DOHH2 (cell line): ENCODE measurements at regions not wholly inside any gene's neighbourhood (a gene's known extent, or its start where the extent isn't known, plus 50 kb on each side); places are given as distances from the start of the nearest gene placed in this dataset.

Experiments
- H3F3A ChIP-seq: fragments of 200-600 bp; sonication (generic), shearing (Covaris generic); 2 replicates; pipeline ENCODE4 v1.6.0; 2016; ENCODE audit warnings: antibody characterized with exemption, mild to moderate bottlenecking; ENCODE audit not compliant: control insufficient read depth, insufficient read depth
- H3K27ac ChIP-seq: fragments of 200-600 bp; sonication (generic); 2 replicates; pipeline ENCODE4 v1.5.1; 2014; ENCODE audit warnings: low read depth, mild to moderate bottlenecking, low read length, moderate library complexity
- H3K27me3 ChIP-seq: fragments of 200-600 bp; sonication (generic); 2 replicates; pipeline ENCODE4 v1.6.1; 2014; ENCODE audit warnings: mild to moderate bottlenecking, low read length, mixed read lengths; ENCODE audit not compliant: control insufficient read depth
- H3K36me3 ChIP-seq: fragments of 200-600 bp; sonication (generic); 2 replicates; pipeline ENCODE4 v1.6.1; 2014; ENCODE audit warnings: mild to moderate bottlenecking, low read length, moderate library complexity, mixed read lengths; ENCODE audit not compliant: control insufficient read depth
- H3K4me1 ChIP-seq: fragments of 200-600 bp; sonication (generic); 2 replicates; pipeline ENCODE4 v1.6.1; 2014; ENCODE audit warnings: mild to moderate bottlenecking, low read length, mixed read lengths; ENCODE audit not compliant: control insufficient read depth
- H3K4me2 ChIP-seq: fragments of 200-600 bp; sonication (generic); 2 replicates; pipeline ENCODE4 v1.6.0; 2014; ENCODE audit warnings: mild to moderate bottlenecking, low read length, moderate library complexity
- H3K4me3 ChIP-seq: fragments of 200-600 bp; sonication (generic); 2 replicates; pipeline ENCODE4 v1.5.1; 2014; ENCODE audit warnings: mild to moderate bottlenecking, low read length, mixed read lengths
- H3K79me2 ChIP-seq: fragments of 200-600 bp; sonication (generic); 2 replicates; pipeline ENCODE4 v1.6.1; 2014; ENCODE audit warnings: mild to moderate bottlenecking, low read length, mixed read lengths; ENCODE audit not compliant: control insufficient read depth
- H3K9me2 ChIP-seq: fragments of 200-600 bp; sonication (generic); replicated peaks from 2 replicates; pipeline ENCODE4 v1.6.1; 2014; ENCODE audit warnings: mild to moderate bottlenecking, low read length, mixed read lengths; ENCODE audit not compliant: control insufficient read depth
- H3K9me3 ChIP-seq: fragments of 200-600 bp; sonication (generic); 2 replicates; pipeline ENCODE4 v1.6.1; 2014; ENCODE audit warnings: antibody characterized with exemption, low read length, mixed read lengths; ENCODE audit not compliant: control insufficient read depth, insufficient read depth
- H4K20me1 ChIP-seq: fragments of 200-600 bp; sonication (generic); 2 replicates; pipeline ENCODE4 v1.6.0; 2014; ENCODE audit warnings: low read depth, mild to moderate bottlenecking, antibody characterized with exemption, low read length, moderate library complexity; ENCODE audit not compliant: control insufficient read depth, insufficient read depth
- CTCF ChIP-seq: fragments of 200-600 bp; sonication (generic); IDR thresholded peaks from one replicate; pipeline ENCODE4 v1.5.1; 2014; ENCODE audit warnings: antibody characterized with exemption, mild to moderate bottlenecking, low read depth, low read length; ENCODE audit not compliant: poor library complexity, severe bottlenecking
- EZH2phosphoT487 ChIP-seq: fragments of 200-600 bp; sonication (generic); IDR thresholded peaks from 2 replicates; pipeline ENCODE4 v1.6.1; 2017; ENCODE audit warnings: borderline replicate concordance, mild to moderate bottlenecking, antibody characterized with exemption, low read length, moderate library complexity, mixed read lengths

DNA sequence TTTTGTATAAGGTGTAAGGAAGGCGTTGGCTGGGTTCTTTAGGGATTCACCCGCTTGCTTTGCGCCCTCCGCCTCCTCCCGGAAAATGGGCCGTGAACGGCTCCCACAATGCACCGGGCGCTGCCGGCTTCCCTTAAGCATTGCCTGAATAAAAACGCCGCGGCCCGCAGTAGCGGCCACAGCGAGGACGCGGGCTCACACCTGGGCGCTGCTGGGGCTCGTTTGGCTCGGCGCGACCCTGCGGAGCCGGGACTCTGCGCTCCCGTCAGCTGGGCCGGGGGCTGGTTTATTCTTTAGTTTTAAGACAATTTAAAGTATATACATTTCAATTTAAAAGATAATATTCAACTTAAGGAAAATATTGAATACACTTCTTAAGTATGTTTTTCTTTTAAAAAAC is 343.5 kb upstream of the RGMA start:
- Histone ChIP-seq H3K4me3 (no peak overlapping the region), H3K4me2 (no peak overlapping the region), H3F3A (no peaks in the 10 kb centered on the region), H3K4me1 (no peaks in the 10 kb centered on the region), H3K27ac (no peak overlapping the region), H3K9me3 (no peaks in the 10 kb centered on the region), H3K9me2 (no peaks in the 10 kb centered on the region), H3K36me3 (no peaks in the 10 kb centered on the region), H3K79me2 (no peaks in the 10 kb centered on the region), H4K20me1 (no peaks in the 10 kb centered on the region), H3K27me3 (no peaks in the 10 kb centered on the region)
- TF ChIP-seq CTCF (no peak), EZH2phosphoT487 (no peak)

GRCh38 chr15:93428807-93429351 is 339.9 kb upstream of the RGMA start:
- no peaks in the 10 kb centered on the region for H3K9me2 ChIP-seq
- no peaks in the 10 kb centered on the region for H3K36me3 ChIP-seq
- TF ChIP-seq CTCF (no peak), EZH2phosphoT487 (no peak)
- H3F3A ChIP-seq, result no peaks in the 10 kb centered on the region
- H3K79me2 ChIP-seq, result no peaks in the 10 kb centered on the region
- no peaks in the 10 kb centered on the region for H4K20me1 ChIP-seq
- no peak overlapping the region for H3K4me2 ChIP-seq
- no peak overlapping the region for H3K27ac ChIP-seq
- no peaks in the 10 kb centered on the region for H3K27me3 ChIP-seq
- H3K4me1 ChIP-seq, result no peaks in the 10 kb centered on the region
- H3K4me3 ChIP-seq, result no peak overlapping the region
- H3K9me3 ChIP-seq, result no peaks in the 10 kb centered on the region

DNA sequence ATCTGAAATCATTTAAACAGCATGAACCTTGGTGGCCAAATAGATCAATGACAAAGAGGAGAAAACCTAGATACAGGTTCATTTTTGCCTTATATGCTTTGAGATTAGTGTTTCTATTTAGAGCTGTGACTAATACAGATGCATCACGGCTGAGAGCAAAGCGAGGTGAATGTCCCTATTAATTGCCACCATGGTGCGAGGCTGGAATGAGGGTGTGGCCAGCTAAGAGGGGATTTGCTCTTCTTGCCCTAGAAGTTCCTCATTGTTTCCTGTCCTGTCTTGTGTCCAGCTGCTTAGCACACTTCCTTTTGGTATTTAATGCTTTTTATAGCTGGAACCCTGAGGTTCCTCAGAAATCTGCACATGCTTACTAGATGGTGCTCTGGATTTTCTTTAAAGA is 339.1 kb upstream of the RGMA start:
- Histone ChIP-seq H3K9me2 (no peaks in the 10 kb centered on the region), H3K4me3 (no peak overlapping the region), H3K27ac (no peak overlapping the region), H4K20me1 (no peaks in the 10 kb centered on the region), H3K9me3 (no peaks in the 10 kb centered on the region), H3K4me1 (no peaks in the 10 kb centered on the region), H3K27me3 (no peaks in the 10 kb centered on the region), H3K79me2 (no peaks in the 10 kb centered on the region), H3K36me3 (no peaks in the 10 kb centered on the region), H3F3A (no peaks in the 10 kb centered on the region), H3K4me2 (no peak overlapping the region)
- TF ChIP-seq CTCF, result no peak
- no peak for TF ChIP-seq EZH2phosphoT487
